ENCODE measurements at regions not wholly inside any gene's neighbourhood (a gene's known extent, or its start where the extent isn't known, plus 50 kb on each side); places are given as distances from the start of the nearest gene placed in this dataset.

DNA sequence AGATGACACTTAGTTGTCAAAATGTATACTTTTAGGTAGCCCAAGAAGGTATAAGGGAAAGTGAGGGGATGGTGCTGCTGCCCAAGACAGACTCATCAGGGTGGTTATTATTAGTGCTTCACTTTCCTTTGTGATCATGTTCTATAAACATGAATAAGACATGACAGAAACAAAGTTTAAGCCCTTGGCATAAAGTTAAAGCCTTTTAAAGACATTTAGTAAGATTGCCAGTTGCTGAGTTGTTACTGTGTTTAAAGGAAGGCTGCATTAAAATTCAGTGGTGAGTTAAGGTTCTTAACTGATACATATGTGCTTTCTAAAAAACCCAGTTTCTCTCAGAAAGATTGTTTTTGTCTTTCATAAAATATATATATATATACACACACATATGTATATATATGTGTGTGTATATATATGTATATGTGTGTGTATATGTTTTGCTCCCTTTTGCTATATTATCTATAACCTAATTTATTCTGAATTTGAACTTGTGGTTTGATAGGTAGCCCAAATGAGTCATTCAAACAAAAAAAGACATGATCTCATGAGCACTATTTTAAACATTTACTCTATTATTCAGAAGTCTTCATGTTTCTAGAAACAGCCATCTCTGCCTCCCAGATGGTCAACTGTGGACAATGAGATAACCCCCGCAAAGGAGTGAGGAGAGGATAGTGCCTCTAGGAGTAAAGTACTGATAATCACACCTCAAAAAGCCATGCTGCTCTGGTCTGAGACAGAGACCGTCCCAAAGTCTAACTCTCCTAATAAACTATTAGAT, 98.1 kb upstream of the OTUD4 start:
- TF ChIP-seq, protein P1, sequence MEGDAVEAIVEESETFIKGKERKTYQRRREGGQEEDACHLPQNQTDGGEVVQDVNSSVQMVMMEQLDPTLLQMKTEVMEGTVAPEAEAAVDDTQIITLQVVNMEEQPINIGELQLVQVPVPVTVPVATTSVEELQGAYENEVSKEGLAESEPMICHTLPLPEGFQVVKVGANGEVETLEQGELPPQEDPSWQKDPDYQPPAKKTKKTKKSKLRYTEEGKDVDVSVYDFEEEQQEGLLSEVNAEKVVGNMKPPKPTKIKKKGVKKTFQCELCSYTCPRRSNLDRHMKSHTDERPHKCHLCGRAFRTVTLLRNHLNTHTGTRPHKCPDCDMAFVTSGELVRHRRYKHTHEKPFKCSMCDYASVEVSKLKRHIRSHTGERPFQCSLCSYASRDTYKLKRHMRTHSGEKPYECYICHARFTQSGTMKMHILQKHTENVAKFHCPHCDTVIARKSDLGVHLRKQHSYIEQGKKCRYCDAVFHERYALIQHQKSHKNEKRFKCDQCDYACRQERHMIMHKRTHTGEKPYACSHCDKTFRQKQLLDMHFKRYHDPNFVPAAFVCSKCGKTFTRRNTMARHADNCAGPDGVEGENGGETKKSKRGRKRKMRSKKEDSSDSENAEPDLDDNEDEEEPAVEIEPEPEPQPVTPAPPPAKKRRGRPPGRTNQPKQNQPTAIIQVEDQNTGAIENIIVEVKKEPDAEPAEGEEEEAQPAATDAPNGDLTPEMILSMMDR (conservative IDR thresholded peaks at IDR 0.05; ENCODE audit: low read length): no peak
- TF ChIP-seq EZH2phosphoT487 (IDR thresholded peaks at IDR 0.05; ENCODE audit: borderline replicate concordance): no peak
